GM18505 (cell line): ENCODE measurements at regions not wholly inside any gene's neighbourhood (a gene's known extent, or its start where the extent isn't known, plus 50 kb on each side); places are given as distances from the start of the nearest gene placed in this dataset.

ENCODE experiments used
- ATAC-seq: cut with Tn5 transposase; IDR thresholded peaks from one replicate; pipeline ENCODE4 v1.9.1; 2021; ENCODE audit not compliant: unreplicated experiment
- POLR2A ChIP-seq: IDR thresholded peaks from 4 replicates; pipeline ENCODE4 v1.6.1; 2011; ENCODE audit warnings: borderline replicate concordance; ENCODE audit not compliant: insufficient read depth, insufficient read length; ENCODE audit errors: extremely low read depth

DNA sequence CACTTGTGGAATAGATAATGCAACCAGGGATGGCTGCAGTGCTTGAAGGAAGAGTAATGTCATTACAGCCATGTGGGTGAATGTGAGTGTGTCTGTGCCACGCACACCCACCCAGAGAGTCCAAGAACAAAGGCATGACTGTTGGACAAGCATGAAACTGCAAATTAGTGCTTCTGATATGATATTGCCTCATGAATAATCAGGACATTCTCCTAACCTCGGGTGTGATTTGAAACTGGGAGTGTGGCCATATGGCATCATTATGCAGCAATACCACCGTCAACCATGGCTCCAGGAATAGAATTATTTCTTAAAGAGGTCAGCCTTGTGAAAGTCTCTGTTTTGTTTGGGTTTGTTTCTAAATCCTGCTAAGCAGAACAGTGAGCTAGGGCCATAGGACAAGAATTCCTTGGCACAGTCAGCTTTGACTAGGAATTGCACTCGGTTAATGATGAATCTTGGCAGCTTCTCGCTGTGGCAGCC, 678.0 kb upstream of the RAB6C start:
- no peak for ATAC-seq
- TF ChIP-seq POLR2A, result no peak

DNA sequence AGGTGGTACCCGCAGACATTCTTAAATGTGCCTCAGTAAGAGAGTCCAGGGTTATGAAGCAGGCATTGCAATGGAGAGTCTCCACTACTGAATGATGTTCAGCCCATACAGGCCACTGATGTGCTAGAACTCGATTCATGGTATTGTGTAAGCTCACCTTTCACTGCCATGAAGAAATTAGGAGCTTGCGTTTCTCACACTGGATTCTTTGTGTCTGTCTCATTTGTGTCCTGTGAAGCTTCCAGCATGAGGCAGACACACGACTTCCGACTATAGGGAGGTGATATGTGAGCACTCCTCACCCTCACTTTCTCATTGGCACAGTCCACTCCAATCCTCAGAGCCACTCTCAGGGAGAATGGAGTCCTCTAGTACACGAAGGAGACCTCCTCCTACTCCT, 677.4 kb upstream of the RAB6C start:
- ATAC-seq, result no peak

DNA sequence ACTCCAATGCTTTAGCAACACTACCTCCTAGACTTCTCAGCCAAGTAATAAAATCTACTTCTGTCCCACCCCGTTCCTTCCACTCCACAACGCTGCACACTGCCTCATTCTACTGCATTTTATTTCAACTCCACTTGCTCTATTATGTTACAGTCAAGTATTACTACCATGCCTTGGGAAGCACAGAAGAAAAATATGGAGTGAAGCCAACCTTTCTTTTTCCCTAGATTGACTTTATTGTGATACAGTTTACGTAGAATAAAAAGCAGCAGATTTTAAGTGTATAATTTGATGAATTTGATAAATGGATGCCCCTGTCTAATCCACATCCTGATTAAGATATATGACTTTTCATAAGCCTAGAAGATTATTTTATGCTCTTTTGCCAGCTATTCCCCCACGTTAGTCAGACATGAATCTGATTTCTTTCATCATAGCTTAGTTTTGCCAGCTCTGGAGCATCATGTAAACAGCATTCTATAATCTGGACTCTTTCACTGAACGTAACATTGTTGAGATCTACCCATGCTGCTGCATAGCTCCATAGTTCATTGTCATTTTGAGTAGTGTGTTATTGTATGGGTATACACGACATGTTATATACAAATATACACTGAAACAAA, 676.8 kb upstream of the RAB6C start:
- ATAC-seq, result no peak
- no peak for TF ChIP-seq POLR2A

More for the DNA sequence above, 677.4 kb upstream of the RAB6C start:
- no peak for TF ChIP-seq POLR2A

DNA sequence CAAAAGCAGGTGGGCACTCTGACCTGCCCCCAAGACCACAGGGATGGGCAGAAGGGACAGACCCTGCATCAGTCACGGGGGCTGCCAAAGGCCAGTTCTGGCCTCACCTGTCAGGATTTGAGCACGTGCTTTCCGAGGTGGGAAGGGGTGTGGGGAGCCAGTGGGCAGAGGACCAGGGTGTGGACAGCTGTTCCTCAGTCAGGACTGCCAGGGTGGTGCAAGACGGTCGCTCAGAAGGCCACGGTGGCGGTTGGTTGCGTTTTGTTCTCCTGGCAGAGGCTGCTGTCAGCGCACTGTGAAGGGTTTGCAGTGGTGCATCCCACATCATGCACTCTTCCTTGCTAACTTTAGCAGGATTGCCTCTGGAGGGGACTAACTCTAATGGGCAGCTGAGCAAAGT, 665.3 kb upstream of the RAB6C start:
- no peak for ATAC-seq
- no peak for TF ChIP-seq POLR2A

DNA sequence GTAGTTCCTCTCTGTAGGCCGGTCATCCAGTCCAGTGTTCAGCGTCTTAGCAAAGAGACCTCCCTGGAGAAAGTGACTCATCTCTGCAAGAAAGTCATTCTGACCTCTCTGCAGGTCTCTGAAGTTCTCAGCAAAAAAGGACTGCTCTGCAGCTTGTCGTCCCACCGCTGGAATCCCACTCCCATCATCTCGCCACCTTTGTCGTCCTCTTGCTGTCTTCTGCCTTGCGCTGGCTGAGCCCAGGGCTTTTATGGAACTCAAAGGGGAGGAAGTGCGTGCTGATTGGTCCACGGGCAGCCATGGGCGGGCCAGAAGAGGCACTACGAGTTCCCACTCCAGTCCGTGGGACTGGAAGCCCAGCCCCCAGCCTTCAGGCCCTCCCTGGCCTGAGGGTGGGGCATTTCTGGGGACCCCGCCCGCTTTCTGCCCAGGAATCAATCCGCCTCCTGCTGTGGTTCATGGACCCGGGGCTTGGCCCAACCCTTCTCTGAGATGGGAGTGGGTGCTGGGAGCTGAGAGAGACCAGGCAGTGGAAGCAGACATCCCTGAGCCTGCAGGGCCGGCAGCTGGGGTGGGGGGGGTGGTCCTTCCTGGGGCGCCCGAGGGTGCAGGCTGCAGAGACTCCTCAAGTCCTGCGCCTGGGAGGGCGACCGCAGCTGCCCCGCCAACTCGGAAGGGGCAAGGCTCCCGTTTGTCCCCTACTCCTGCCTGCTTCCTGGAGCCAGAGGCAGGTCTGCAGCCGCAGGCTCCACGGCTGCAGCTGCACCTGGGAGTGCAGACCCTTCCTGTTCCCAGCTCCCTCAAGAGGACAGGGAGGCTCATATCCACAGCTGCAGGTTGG, 660.7 kb upstream of the RAB6C start:
- no peak for TF ChIP-seq POLR2A
- no peak for ATAC-seq

DNA sequence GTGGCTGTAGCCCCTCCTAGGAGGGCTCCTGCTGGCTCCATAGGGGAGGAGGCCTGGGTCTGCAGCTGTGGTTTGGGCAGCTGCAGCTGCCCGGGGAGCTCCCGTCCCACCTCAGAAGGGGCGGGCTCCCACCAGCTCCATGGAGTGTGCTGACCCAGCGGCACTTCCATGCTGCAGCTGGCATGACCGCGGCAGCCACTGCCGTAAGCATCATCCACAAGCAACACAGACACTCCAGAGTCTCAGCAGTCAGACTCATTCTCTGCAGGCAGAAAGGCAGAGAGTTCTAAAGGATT, 660.1 kb upstream of the RAB6C start:
- ATAC-seq, result no peak
- no peak for TF ChIP-seq POLR2A

DNA sequence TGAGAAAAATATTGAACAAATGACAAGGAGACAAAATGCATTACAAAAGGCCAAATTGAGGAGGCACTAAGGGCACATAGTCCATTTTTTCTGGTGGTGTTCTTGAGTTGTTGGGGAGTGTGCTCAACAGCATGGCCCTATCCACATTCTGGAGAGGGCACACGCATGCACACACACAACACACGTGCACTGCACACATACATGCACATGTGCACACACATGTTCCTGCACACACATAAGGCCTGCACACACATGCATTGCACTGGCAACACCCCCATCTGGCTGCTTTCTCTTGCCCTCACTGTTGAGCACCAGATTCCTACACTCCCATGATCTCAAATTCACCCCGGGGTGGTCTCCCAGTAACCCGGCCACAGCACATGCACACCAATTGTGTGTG, 659.2 kb upstream of the RAB6C start:
- TF ChIP-seq POLR2A, result no peak
- ATAC-seq, result no peak

DNA sequence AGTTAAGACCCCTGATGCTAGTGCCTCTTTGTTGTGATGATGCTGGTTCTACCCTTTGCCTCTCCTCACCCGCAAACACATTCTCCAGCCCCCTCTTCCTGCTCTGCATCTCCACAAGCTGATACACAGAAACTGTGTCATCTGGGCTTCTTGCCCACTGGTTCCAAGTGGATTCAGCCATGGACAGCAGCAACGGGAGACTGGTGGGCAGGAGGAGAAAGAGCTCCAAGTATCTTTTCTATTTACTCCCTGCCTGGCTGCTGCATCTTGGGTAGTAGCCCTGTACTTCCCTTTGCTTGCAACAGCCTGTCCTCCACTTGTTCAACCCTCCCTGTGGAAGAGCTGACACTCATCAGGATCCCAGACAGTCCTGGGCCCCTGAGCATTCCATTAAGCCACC, 655.1 kb upstream of the RAB6C start:
- ATAC-seq, result no peak
- no peak for TF ChIP-seq POLR2A

DNA sequence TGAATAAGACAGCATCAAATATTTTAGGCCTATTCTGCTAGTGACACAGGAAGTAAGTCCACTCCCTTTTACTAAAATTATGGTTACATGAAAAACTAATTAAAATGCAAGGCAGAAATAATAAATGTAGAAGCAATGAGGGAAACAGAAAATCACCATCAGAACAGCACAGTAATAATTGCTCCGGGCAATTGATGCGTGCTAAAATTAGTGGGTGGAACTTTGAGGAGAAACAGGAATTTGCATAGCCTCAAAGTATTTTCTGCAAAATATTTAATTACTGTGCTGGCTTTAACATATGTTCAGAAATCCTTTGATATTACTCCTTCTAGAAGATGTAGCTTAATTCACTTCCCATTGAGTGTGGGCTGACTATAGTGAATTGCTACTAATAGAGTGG, 654.3 kb upstream of the RAB6C start:
- no peak for TF ChIP-seq POLR2A
- no peak for ATAC-seq

DNA sequence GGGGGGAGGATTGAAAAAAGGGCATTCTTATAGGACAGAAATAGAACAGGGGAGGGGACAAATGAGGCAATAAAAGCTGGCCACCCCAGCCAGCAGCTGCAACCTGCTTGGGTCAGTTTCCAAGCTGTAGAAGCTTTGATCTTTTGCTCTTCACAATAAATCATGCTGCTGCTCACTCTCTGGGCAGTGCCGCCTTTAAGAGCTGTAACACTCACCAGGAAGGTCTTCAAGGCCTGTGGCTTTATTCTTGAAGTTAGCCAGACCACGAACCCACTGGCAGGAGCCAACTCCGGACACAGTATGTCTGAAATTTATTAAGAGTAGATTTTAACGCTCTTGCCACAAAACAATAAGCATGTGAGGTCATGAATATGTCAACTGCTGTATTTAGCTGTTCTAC, 649.9 kb upstream of the RAB6C start:
- ATAC-seq, result no peak
- TF ChIP-seq POLR2A, result no peak

DNA sequence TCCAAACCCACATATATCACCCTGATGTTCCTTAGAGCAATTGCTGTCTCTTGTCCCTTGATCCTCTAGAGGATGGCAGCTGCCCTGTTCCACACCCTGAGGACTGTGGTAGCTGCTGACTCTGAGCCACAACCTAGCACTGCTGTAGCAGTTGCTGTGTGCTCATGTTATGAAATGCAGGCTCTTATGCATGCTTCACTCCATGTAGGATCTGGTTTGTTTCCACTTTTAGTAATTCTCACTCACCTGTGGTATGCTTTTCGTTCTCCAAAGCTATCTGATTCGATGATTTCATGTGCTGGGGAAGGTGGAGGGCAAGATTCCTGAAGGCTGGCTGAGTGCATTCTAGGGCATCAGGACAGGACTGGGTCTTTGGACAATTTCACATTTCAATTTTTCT, 649.0 kb upstream of the RAB6C start:
- no peak for TF ChIP-seq POLR2A
- ATAC-seq, result no peak

DNA sequence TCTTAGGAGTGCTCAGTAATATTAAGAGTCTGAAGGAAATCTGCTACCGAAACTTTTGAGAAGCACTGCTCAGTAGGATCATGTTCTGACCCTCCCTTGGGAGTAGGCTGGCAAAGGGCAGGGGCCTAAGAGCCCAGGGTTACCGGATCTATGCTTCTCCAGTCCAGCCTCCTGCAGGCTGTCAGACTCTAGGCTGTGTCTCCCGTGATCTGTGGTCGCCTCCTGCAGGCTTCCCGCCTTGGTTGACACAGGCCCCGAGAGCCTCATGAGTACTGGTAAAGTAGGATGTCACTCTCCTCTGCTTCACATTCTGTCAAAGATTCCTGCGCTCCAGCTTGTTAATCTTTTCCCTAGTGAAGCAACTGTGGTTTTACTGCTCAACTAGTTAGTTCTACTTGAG, 647.8 kb upstream of the RAB6C start:
- no peak for TF ChIP-seq POLR2A
- no peak for ATAC-seq

DNA sequence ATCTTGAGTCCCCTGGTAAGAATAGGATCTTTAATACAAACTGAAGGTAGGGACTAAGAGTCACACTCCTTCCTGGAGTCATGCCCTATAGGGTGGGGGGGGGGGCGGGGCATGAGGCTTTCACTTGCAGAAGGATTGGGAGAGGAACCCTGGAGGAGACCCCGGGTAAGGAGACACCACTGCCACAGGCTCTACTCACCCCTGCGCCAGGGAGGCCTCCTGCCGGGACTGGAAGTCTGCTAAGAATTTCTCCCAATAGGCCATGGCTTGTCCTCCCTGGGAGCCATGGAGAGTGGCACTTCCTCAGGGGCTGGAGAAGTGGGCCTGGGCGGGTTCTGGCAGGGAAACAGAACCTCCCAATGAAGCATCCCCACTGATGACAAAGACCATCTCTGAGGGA, 645.3 kb upstream of the RAB6C start:
- TF ChIP-seq POLR2A, result no peak
- no peak for ATAC-seq

DNA sequence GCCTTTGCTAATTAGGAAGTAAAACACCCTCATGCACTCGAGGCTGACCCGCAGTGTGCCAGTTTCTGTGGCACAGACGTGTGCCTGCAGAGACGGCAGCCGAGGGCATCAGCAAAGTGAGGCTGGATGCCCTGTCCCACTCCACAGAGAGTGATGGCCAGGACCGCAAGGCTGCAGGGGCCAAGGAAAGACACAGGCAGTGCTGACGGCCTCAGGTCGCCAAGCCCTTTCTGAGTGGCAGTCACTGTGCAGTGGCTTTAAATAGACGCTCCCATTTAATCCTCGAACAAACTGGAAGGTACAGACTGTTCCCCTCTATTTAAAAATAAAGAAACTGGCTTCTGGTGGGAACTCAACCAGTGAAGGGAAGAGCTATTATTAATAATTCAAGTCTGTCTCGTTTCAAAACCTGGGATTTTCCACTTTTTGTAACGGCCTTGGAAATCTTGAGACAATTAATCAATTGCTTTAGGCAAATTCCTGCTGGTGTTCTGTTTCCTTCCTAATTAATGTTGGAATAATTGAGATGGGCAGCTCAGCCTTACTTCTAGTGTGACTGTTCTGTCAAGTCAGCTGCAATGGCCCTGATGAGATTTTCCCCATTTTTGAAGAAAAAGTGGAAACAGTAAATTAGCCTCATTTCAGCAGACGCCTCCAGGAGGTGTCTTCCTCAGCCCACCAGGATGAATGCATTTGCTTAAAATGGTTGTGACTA, 644.6 kb upstream of the RAB6C start:
- ATAC-seq, result no peak
- TF ChIP-seq POLR2A, result no peak
